Lung (tissue), 11 donors: ENCODE measurements at regions not wholly inside any gene's neighbourhood (a gene's known extent, or its start where the extent isn't known, plus 50 kb on each side); places are given as distances from the start of the nearest gene placed in this dataset.

Source experiments
- ATAC-seq: fragments of 200-7000 bp; cut with Tn5 transposase; one replicate; pipeline ENCODE4 v1.9.1; 2020; ENCODE audit warnings: moderate number of reproducible peaks; ENCODE audit not compliant: insufficient read depth, low FRiP score
- DNase-seq, 3 donors: peaks; one replicate each; pipeline ENCODE4 v3.0.0-alpha.2; 2013 to 2017
- H3K27ac ChIP-seq, 2 donors: one replicate each; pipeline ENCODE4 v1.5.1; 2013; ENCODE audit warnings: mild to moderate bottlenecking in 2 of 2, moderate library complexity in 2 of 2, control low read depth in 1 of 2, inconsistent platforms in 1 of 2, low read depth in 1 of 2, low read length in 1 of 2
- H3K27me3 ChIP-seq, 3 donors: one replicate each; pipeline ENCODE4 v1.5.1; 2013; ENCODE audit warnings: low read length in 2 of 3; ENCODE audit not compliant: control insufficient read depth in 3 of 3, insufficient read depth in 3 of 3
- H3K36me3 ChIP-seq, 4 donors: one replicate each; pipeline ENCODE4 v1.5.1; 2013; ENCODE audit warnings: low read length in 4 of 4, mild to moderate bottlenecking in 1 of 4, moderate library complexity in 1 of 4; ENCODE audit not compliant: control insufficient read depth in 4 of 4, insufficient read depth in 4 of 4
- H3K4me1 ChIP-seq, 5 donors: one replicate each; pipeline ENCODE4 v1.5.1; 2013; ENCODE audit warnings: low read length in 5 of 5, mild to moderate bottlenecking in 2 of 5, moderate library complexity in 1 of 5; ENCODE audit not compliant: control insufficient read depth in 5 of 5, insufficient read depth in 5 of 5
- H3K4me3 ChIP-seq: one replicate; pipeline ENCODE4 v1.5.1; 2013; ENCODE audit warnings: mild to moderate bottlenecking, control low read depth, moderate library complexity
- H3K9ac ChIP-seq, 2 donors: one replicate each; pipeline ENCODE4 v1.5.1; 2013; ENCODE audit warnings: low read length in 2 of 2, control low read depth in 1 of 2; ENCODE audit not compliant: insufficient read depth in 1 of 2
- H3K9me3 ChIP-seq, 4 donors: one replicate each; pipeline ENCODE4 v1.5.1; 2013; ENCODE audit warnings: low read length in 3 of 4, mild to moderate bottlenecking in 1 of 4, moderate library complexity in 1 of 4; ENCODE audit not compliant: control insufficient read depth in 4 of 4, insufficient read depth in 3 of 4
- CTCF ChIP-seq: IDR thresholded peaks from 2 replicates; pipeline ENCODE4 v1.5.1; 2012; ENCODE audit warnings: mild to moderate bottlenecking; ENCODE audit errors: control extremely low read depth, extremely low read depth
- WGBS, 2 donors: extraction: QIAGEN DNeasy Blood & Tissue Kit; methylation state at CpG; one replicate each; pipeline ENCODE4 v1.1.7; 2013; 5-methylcytosine and 5-hydroxymethylcytosine counted together
- donor health status: control.
- donor health status: control.
- donor health status: Bipolar disorder and iron deficiency.
- donor health status: healthy.
- donor health status: DM: yes; HTN: yes; CAD: no.

GRCh38 chr2:22694300-22694699 is 690.7 kb upstream of the KLHL29 start:
- no peak overlapping the region for H3K9ac ChIP-seq
- H3K27ac ChIP-seq, result no peak overlapping the region
- WGBS, 2 donors, result 72 to 76% methylated on average over 2 of the region's 2 CpGs
- no peaks in the 10 kb centered on the region for H3K9me3 ChIP-seq
- H3K36me3 ChIP-seq, result no peaks in the 10 kb centered on the region
- peaks cover 0 to 9% (median 0%) of the 10 kb centered on the region in 5 donors for H3K4me1 ChIP-seq
- no peaks in the 10 kb centered on the region for H3K27me3 ChIP-seq
- DNase-seq (no peak), ATAC-seq (no peak)
- TF ChIP-seq CTCF, result no peak
- no peak overlapping the region for H3K4me3 ChIP-seq

GRCh38 chr2:22694856-22695255 is 690.1 kb upstream of the KLHL29 start:
- Histone ChIP-seq H3K4me1 (peaks cover 0 to 9% (median 0%) of the 10 kb centered on the region in 5 donors), H3K36me3 (no peaks in the 10 kb centered on the region), H3K9me3 (no peaks in the 10 kb centered on the region), H3K27me3 (no peaks in the 10 kb centered on the region), H3K9ac (no peak overlapping the region), H3K4me3 (no peak overlapping the region), H3K27ac (no peak overlapping the region)
- WGBS, 2 donors, result 43 to 71% methylated on average over 1 of the region's 1 CpG
- no peak for ATAC-seq
- no peak for DNase-seq
- no peak for TF ChIP-seq CTCF

- no peak for ATAC-seq
- TF ChIP-seq CTCF, result no peak
- peaks cover 0 to 9% (median 0%) of the 10 kb centered on the region in 5 donors for H3K4me1 ChIP-seq
- no peaks in the 10 kb centered on the region for H3K27me3 ChIP-seq
- no peaks in the 10 kb centered on the region for H3K9me3 ChIP-seq
- no peak overlapping the region for H3K27ac ChIP-seq
- no peak overlapping the region for H3K9ac ChIP-seq
- H3K36me3 ChIP-seq, result no peaks in the 10 kb centered on the region
- peak; percentile 20 to 92 (median 87) for DNase-seq
- no peak overlapping the region for H3K4me3 ChIP-seq
- 80 to 87% methylated on average over 4 of the region's 4 CpGs for WGBS, 2 donors
Measured at GRCh38 chr2:22697054-22697788, 687.8 kb upstream of the KLHL29 start.
